ENCODE measurements at regions not wholly inside any gene's neighbourhood (a gene's known extent, or its start where the extent isn't known, plus 50 kb on each side); places are given as distances from the start of the nearest gene placed in this dataset.
A peak's percentile ranks its signal among the peaks of the same experiment; 100 is the strongest.

- DNase-seq = no peak
These were observed 83.3 kb downstream of the EDEM1 start for GRCh38 chr3:5270666-5271371.

GRCh38 chr3:5271372-5271683, 83.8 kb downstream of the EDEM1 start:
- no peak for DNase-seq

DNA sequence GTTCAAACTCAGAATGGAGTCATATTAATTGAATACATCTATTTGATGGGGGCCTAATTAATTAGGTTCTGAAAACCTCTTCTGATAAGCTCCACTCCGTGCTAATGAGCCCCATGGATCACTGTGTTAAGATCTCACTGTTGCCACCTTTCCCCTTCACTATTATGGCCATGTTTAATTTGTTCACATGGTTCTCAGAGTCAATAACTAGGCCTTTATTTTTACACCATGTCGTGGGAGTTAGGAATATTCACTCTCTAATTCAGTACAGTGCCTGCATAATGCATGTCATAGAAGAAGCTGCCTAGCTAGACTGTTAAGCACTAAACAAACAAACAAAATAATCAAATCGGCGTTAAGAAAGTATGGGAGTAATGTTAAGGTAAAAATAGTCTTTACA, 84.9 kb downstream of the EDEM1 start:
- DNase-seq = no peak

GRCh38 chr3:5274091-5274490, 86.6 kb downstream of the EDEM1 start:
- DNase-seq = no peak

DNA sequence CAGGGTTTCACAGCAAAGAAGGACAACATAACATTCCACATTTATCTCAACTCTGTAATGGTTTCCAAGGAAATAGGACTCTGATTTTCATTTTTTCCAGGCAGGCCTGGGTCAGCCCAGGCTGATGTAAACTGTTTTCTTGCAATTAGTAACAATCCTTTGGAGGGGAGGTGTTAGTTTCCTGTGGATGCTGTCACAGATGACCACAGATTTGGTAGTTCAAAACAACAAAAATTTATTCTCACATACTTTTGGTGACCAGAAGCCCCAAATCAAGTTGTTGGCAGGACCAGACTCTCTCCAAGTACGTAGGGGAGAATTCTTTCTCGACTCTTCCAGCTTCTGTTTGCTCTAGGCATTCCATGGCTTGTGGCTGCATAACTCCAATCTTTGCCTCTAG, 88.0 kb downstream of the EDEM1 start:
- no peak for DNase-seq

- DNase-seq = no peak
These were observed 89.4 kb downstream of the EDEM1 start for GRCh38 chr3:5276934-5277333.

- DNase-seq = no peak
These were observed 90.2 kb downstream of the EDEM1 start for GRCh38 chr3:5277612-5278236.

GRCh38 chr3:5278666-5279065, 91.2 kb downstream of the EDEM1 start:
- no peak for DNase-seq

GRCh38 chr3:5282703-5283102, 95.2 kb downstream of the EDEM1 start:
- DNase-seq = no peak

DNA sequence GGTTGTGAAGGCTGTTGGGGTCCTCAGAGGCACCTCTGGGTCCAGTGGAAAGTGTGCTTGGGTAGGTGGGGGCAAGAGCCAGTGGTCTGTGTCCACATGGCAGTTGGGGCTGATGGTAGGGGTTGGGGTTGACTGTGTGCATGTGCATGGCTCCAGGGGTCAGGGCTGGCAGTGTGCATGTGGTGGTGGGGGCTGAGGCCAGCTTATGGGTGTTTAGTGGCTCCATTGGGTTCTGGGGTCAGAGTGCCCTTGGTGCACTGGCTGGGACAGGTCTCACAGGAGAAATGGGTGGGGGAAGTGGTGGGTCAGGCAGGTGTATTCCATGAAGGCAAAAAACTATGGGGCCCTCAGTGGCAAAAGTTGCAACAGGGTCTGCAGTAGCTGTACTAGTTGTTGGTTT, 97.9 kb downstream of the EDEM1 start:
- DNase-seq = no peak

- DNase-seq = peak in 1 of 2 experiments; percentile 14
These were observed 103.4 kb downstream of the EDEM1 start for GRCh38 chr3:5290915-5291314.

DNA sequence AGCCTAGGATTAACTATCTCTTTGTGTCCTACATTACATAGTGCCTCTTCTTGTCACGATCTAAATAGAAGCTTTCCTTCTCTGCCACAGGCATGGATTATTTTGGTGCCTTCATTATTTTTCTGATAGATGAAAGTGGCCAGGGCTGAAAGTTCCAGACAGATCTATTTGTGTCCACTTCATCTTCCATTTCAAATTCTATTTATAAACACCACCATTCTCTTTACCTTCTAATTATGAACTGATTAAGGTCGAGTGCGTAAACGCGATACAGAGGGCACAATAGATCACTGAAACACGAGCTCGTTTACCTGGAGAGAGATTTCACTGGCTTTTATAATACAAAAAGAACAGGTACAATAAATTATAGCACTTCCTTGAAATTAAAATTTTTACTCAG, 105.0 kb downstream of the EDEM1 start:
- DNase-seq = no peak

GRCh38 chr3:5293207-5293606, 105.7 kb downstream of the EDEM1 start:
- no peak for DNase-seq

GRCh38 chr3:5294356-5294755, 106.8 kb downstream of the EDEM1 start:
- DNase-seq = no peak

- no peak for DNase-seq
These were observed 107.7 kb downstream of the EDEM1 start for GRCh38 chr3:5295191-5295690.

DNA sequence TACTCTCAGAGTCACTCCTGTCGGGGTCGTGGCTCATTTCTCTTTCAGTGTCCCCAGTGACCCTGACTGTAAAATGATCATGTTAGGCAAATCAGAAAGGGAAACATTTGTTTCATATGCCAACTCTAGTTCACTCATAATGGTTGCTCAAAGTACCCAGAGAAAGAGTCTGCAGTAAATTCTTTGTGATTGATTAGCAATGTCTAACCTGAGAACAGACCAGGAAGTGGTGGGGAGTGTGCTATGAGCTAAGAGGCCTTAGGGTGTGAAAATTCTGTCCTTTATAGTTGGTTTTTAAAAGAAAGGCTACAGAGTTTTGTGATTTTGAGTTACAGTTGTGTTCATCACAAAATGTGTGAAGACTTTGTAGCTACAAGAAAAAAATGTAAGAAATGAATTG, 108.9 kb downstream of the EDEM1 start:
- no peak for DNase-seq

DNA sequence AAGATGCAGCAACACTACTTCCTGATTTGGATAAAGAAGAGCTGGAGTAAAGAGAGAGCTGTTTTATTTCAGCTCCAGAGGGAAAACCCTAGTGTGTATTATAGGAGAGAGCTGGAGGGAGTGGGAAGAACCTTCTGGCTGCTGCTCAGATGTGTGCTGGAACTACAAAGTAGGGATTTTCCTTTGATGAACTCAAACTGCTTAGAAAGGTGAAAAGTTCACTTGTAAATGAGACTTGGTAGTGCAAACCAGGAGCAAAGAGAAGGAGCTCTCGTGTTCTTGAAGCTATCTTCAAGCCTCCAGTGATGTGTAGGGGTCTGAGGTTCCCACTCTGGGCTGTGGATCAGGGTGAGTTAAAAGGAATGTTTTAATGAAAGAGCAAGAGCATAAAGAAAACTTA, 110.4 kb downstream of the EDEM1 start:
- DNase-seq = no peak

DNA sequence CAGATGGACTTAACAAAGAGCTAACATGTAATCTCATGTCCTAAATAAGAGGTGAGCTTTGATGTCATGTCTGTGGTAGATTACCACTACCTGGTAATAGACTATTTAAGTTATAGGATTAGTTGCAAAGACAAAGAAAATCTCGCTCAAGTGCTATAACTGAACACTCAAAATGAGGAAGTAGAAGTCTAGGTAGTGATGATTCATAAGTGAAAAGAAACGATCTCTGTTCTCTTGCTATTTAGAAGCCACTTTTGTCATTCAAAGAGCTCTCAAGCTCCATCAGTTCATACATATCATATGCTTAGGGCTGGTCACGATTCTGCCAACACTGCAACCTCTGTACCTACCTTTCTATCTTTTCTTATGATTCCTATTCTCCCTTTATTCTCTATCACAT, 110.9 kb downstream of the EDEM1 start:
- peak in 1 of 2 experiments; percentile 21 for DNase-seq

DNA sequence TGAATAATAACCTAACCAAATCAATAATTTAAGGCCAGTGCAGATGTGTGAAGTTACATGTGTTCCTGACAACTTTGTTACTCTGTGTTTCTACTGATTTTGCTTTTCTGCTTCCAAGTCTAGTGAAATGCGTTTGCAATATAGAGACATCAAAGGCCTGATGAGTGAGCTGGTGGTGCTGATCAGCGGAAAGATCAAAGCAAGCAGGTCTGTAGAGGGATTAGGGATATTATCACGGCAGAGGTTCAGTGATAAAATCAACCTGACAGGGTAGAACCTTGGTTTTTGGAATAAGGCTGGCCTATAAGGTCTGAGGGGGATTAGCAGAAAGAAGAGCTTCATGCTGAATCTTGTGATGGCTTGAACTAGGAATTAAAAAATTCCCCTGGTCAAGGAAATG, 111.7 kb downstream of the EDEM1 start:
- DNase-seq = no peak

- DNase-seq = no peak
These were observed 113.1 kb downstream of the EDEM1 start for GRCh38 chr3:5300638-5301037.

DNA sequence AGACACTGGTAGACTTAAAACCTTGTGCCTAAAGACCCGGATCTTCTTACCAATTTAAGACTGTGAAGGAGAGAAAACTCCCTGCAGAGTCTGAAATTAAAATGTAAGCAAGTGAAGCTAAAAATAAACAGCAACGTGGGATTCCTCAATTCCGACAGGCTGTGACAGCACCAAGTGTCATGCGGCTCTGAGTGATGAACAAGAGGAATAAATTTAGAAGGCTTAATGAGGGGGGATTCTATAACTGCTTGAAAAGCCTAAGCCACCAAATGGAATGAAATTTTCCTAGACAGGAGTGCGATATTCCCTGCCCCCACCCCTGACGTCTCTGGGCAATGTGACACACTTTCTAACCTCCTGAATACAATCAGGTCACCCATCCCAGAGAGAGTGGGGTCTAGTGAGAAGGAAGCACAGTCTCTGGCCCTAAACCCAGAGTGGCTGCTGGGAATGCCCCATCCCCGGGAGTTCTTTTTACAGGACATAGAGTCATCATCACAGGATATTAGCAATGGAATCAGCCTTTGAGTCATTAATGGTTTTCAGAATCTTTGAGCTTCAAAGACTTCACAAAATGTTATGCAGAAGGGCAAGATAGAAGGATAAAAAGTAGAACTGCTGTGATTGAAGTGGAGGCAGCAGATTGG, 114.3 kb downstream of the EDEM1 start:
- no peak for DNase-seq

- DNase-seq = no peak
These were observed 115.2 kb downstream of the EDEM1 start for GRCh38 chr3:5302661-5303060.

- DNase-seq = no peak
These were observed 116.7 kb downstream of the EDEM1 start for GRCh38 chr3:5304188-5304587.
